HG03354 (cell line): ENCODE measurements at regions not wholly inside any gene's neighbourhood (a gene's known extent, or its start where the extent isn't known, plus 50 kb on each side); places are given as distances from the start of the nearest gene placed in this dataset.
"Not testable (repeated sequence)": the region's sequence is repeated elsewhere in the genome, so short reads cannot be mapped to it uniquely, and the experiment has no call there.

ENCODE experiments used
- ATAC-seq: cut with Tn5 transposase; IDR thresholded peaks from one replicate; pipeline ENCODE4 v1.9.1; 2021; ENCODE audit warnings: mild to moderate bottlenecking; ENCODE audit not compliant: unreplicated experiment, poor library complexity, severe bottlenecking

DNA sequence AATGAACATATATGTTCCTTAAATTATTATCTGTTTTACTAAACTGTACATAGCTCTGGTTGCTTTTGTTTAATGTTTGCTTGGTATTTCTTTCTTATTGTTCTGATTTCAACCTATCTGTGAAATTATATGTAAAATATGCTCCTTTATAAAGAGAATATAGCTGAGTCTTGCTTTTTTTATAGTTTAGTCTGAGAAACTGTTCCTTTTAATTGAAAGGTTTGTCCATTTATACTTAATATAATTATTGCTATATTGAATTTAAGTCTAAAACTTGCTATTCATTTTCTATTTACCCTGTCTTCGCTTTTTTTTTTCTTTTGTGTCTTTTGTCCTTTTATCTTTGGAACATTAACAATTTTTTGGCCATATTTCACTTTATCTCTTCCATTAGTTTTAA is 712.0 kb downstream of the MAT2B start:
- no peak for ATAC-seq

DNA sequence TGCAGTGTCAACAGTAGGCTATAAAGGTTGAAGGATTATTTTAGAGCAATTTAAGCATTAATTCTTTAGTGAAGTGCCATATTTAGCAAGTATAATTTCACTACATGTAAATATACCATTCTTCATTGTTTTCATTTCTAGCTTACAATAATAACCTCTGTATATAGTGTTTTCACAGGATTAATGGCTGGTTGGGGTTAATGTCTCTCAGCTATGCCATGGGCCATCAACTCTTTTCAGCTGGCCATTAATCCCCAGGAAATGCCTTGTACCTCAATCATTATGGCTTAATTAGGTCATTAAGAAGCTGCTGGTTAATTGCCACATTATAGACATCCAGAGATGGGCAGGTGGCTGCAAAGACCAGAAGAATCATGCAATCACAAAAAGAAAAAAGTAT is 715.1 kb downstream of the MAT2B start:
- no peak for ATAC-seq

DNA sequence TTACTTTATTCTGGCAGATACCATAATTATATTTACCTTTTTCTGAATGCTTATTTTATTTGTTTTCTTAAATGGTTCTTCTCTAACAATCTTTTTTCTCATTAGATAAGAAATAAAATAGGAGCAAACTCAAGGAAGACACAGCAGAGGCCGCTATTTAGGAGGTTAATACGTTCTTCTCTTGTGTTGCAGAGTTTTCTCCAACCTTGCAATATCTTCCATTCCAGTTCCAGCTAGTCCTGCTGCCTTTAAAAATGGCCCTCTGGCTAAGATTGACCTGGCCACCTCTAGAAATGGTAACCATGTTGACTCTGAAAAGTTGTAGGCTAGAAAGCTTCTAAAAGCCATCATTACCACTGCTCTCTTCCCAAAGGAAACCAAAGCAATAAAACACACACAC is 718.8 kb downstream of the MAT2B start:
- ATAC-seq: no peak

DNA sequence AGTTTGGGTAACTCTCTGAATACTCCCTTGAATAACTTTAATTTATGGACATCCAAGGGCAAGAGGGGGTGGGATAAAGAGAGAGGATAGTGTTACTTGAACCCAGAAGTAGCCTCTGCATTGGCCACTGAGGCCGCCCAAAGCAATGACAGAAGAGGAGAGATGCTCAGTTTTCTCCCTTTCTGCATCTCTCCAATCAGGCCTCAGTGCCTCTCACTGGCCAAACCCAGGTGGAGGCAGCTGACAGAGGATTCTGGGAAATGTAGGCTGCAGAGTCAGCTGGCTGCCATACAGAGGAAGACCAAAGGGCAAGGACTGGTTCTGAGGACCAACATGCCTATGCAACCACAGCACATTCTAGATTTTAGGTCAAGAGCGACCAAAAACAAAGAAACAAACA is 719.4 kb downstream of the MAT2B start:
- ATAC-seq: no peak

DNA sequence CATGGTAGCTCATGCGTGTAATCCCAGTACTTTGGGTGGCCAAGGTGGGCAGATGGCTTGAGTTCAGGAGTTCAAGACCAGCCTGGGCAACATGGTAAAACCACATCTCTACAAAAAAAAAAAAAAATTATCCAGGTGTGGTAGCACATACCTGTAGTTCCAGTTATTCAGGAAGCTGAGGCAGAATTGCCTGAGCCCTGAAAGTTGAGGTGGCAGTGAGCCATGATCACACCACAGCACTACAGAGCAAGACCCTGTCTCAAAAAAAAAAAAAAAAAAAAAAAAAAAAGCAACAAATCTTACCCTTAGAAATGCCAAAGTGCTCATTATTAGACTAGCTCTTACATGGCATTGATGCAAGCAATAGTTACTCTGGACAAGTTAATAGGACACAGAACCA is 724.9 kb downstream of the MAT2B start:
- no peak for ATAC-seq

DNA sequence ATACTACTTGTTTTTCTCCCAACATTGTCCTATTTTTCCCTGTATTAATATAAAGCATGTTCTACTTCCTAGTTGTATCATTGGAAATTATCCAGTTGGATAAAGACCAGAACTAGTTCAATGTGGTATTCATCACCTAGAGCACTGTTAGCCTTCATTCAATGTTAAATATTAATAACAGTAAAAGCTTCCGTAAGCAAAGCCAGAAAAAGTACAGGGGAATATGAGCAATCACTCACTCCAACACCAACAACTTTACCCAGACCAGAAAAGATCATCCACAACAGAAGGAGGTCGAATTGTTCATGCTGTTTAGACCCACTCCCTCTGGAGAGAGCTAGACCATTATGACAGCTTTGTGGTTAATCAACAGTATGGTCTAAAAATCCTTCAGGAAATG is 728.4 kb downstream of the MAT2B start:
- ATAC-seq: no peak

DNA sequence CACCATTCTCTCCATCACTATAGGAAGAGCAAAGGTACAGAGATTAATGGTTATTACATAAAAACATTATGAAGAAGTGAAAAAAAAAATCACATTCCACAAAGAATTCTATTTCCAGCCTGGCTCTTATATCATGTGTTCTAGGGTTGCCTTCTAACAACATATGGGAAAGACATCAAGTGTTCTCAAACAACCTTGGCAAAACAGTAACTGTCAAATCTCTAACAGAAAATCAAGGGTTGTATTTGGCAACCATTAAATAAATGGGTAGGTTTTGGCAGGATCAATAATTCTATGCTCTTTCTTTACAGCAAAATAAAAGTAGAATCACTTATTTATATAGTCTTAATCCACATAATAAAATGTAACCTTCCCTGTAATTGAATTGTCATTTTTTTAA is 728.9 kb downstream of the MAT2B start:
- ATAC-seq: no peak

DNA sequence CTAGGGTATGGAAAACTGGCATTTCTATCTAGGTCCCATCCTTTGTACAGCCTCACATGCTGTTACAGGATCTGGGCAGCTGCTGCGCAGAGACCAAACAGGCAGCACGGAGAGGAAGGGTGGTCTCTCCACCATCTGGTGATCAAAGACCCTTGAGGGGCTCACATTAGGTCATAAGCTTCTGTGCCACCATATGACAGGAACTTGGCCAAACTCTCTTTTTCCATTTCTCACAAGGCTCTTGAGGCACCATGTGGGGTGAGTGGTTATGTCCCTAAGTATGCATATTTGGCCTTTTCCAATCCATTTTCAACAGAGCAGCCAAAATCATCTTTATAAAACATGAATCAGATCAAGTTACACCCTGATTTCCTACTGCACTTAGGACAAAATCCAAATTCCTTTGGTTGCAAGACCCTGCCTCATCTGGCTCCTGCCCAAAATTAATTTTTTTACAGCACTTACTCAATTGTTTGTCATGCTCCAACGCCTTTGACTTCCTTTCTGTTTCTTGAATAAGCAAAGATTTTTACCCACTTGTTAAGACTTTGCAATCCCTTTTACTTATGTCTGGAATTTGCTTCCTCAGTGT is 730.0 kb downstream of the MAT2B start:
- ATAC-seq: no peak

DNA sequence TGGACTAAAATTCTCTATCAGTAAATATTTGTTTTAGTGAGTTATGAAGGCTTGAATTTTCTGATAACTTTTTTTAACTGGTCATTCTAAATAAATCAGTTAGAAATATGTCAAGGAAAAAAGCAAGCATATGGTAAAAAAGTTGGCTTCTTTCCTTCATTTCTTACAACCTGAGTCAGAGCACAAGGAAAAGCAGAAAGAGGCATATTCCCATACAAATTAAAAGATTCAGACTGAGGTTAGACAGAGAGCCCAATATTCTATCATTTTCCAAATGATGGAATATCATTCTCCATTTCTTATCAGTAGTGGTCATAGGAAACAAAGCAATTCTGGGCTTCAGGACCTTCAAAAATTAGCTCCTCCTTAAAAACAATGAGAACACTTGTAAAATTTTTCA is 732.1 kb downstream of the MAT2B start:
- no peak for ATAC-seq

DNA sequence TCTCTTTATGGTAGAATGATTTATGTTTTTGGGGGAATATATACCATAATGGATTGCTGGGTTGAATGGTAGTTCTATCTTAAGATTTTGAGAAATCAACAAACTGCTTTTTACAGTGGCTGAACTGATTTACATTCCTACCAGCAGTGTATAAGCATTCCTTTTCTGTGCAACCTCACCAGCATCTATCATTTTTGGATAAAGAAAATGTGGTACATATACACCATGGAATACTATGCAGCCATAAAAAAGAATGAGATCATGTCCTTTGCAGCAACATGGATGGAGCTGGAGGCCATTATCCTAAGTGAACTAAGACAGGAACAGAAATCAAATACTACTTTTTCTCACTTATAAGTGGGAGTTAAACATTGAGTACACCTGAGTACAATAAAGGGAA is 746.4 kb downstream of the MAT2B start:
- not testable (repeated sequence) for ATAC-seq

DNA sequence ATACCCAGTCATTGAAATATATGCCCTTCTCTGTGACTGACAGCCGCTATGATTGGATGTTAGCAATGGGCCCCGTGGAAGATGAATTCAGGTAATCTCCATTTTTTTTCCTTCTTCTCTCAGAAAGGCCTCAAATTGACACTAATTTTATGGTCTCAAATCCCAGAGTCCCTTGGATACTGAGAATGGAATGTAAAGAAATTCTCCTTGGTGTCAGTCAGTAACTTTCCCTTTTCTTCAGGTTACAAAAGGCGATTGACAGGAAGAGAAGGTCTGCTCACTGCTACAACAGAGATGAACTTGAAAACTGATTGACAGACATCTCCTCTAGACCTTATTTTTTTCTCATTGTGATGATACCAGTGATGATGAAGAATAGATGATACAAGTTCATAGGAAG is 748.3 kb downstream of the MAT2B start:
- no peak for ATAC-seq

DNA sequence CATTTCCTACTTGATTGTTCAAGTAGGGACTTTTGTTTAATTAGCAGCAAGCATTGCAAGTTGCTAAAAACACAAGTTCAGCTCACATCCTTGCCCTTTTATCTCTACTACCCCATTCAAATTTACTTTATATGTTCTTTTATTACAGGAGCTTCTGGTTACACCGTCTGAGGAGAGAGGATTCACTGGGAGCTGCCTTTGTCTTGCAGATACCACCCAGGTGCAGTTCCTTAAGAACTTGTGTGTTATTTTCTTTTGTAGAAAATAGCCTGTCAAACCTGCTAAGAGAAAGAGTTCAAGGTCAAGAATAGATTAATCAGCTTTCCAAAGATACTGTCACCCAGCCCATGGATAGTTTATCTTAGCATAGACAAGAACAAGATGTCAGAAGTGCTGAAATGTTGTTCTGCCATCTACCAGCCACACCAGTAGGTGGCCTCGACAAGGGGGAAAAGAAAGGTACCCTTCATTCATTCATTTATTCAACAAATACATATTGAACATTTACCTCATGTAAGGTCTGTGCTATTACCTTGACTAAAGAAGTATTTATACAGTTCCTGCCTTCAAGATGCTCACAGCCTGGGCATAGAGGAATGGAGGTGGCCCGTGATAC is 750.3 kb downstream of the MAT2B start:
- no peak for ATAC-seq

DNA sequence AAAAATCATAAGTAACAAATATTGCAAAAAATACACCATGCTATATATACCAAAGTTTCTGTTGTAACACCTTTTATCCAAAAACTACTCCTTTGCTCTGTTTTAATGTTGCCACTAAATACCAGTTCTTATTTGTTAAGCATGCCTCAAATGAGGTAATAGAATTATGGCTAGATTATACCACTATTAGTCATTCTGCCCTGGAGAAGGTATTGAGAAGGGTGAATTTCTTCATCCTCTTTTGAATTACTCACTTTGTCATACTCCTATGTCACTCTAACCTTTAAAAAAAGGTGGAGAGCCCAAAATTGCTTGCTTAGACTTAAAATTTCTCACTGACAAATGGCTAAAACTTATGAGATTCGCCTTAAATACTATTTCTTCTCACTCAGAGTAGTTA is 750.9 kb downstream of the MAT2B start:
- ATAC-seq: no peak

DNA sequence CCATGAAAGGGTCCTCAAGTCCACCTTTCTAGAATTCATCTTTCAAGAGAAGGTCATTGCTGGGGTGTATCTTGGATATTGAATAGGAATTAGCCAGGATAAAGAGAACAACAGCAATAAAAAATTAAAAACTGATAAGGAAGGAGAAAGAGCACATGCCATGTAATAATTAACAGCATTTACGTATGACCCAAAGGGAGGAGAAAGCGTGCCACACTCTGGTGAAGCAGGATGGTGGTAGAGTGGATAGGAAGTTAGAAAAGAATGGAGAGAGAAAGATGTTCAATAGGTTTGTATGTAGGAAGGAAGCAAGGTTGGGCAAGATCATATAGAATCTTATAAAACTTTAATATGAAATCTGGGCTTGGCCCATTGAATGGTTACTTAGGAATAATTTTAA is 751.5 kb downstream of the MAT2B start:
- ATAC-seq: no peak

DNA sequence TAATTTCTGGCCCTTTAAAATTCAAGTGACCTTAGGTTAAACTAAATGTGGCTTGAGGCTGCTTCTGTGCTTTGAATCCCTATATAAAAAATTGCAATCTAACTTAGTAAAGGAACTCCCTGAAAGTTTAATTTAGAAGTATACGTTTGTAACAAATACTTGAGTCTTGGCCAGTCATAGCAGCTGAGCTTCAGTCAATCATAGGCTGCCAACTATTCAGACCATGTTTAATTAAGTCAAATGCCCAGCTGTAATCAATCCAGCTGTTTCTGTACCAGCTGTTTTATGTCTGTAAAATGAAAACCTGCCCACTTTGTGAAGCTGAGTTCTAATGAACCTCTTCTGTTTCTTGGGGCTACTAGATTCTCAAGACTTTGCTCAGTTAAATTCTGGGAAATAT is 760.1 kb downstream of the MAT2B start:
- ATAC-seq: no peak

DNA sequence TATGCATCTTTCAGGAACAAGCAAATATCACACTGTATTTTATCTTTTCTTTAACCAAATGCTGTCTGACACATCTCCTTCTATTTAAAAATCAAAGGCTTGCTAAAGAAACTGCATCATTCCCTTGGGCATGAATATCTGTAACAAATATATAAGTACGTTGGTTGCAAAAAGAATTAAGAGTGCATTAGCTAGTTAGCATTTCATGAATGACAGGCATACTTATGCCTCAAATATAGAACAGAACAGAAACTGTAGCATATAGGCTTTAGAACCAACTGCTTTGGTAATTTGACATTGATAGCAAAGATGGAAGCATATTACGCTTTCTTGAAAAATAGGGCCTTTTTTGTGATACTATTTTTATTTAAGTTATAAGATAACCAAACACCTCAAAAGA is 761.2 kb downstream of the MAT2B start:
- no peak for ATAC-seq

DNA sequence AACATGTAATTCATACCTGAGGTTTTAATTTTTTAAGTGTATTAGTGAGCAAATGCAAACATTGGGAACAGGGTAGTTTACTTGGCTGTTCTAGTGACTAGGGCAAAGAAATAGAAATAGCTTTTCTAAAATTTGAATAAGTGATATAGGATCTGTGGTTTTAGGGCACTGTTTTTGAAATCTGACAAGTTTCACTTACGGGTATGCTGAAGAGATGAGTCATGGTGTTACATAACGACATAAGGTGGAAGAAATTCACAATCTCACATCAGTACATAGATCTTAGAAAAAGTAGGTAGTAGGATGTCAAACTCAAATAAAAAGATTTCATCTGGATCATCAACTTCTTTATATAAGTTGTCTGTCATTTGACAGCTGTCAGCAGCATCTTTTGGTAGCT is 772.3 kb downstream of the MAT2B start:
- peak; percentile 63 for ATAC-seq

DNA sequence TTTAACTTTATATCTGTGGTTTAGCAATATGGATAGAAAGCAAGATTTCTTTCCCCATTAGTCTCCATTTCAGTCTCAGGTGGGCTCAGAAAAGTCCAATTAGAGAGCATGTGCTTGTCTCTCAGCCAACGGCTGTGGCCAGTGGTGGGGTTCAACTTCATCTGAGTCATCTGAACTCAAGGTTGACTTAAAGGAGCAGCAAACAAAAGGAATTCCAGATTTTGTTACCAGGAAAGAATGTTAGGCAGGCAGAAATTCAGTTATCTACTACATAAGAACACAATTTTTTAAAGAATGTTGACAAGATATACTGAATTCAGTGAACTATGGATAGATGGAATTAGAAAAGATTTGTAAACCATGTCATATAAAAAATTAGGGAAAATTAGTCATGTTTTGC is 784.1 kb downstream of the MAT2B start:
- no peak for ATAC-seq

DNA sequence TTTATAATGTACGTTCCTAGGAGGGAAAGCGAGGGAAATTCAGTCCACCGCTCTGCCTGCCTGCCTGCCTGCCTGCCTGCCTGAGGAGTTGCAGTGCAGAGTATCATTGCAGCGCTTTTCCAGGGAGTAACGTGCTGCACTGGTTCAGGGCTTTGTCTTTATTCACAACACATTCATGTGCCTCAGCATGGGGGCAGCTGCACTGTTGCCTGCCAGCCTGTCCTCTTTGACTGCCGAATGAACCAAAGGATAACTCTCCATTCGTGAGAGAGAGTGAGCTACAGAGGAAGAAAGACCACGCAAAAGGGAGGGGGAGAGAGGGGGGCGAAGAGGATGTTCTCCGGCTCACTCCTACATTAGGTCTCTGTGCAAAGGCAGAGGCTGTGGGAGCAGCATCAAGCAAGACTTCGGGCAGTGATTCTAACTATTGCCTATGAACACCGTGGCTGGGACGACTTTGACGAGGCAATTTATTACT is 791.2 kb downstream of the MAT2B start:
- ATAC-seq: no peak

DNA sequence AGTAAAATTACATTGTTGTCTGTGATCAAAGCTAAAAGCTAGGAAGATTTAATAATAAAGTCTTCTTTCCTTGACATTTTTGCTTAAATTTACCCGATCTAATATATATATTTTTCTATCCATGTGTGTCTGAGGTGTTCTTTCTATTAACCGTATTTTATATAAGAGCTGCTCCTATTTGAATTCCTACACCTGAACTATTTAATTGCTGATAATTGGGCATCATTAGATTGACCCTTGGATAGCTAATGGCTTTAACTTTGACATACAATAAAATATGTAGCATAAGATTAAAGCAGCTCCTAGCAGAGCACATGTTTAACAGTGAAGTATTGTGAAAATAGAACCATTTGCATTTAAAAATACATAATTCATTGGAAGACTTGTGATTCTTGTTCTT is 792.7 kb downstream of the MAT2B start:
- ATAC-seq: no peak

DNA sequence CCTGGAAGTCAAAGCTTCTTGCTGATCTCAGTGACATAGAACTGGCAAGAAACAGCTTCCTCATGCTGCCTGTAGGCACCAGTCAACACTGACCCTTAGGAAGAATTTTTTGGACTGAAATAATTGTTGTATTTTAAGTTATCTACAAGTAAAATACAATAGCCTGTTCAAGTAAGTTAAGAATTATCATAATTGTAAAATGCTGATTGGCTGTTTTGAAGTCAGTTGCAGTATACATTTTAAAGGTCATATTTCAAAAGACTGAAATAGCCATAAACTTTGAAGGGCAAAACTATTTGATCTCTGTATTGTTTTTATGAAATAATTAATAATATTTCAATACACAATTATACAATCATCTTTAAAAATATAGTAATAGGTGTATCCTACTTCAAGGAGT is 794.9 kb downstream of the MAT2B start:
- ATAC-seq: no peak

DNA sequence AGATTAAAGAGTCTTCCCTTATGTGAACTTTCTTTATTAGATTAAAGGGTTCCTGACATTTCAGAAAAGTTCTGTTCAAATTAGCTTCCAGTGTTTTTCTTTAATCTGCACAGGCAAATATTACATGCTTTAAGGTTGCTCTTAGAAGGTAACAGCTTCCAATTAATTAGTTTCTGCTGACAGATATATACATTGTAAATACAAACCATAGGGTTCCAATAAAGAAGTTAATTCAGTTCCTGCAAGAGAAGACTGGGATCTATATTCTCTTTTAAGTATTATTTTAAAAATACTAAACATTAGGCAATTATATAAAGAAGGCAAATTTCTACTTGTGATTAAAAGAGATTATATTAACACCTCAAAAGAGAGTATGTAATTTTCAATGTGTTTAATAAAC is 795.7 kb downstream of the MAT2B start:
- ATAC-seq: no peak
